Erythroblast (primary cell): ENCODE measurements at regions not wholly inside any gene's neighbourhood (a gene's known extent, or its start where the extent isn't known, plus 50 kb on each side); places are given as distances from the start of the nearest gene placed in this dataset.

Source experiments
- GATA1 ChIP-seq: IDR thresholded peaks from 2 replicates; pipeline ENCODE4 v1.6.1; 2011; ENCODE audit warnings: low read depth, mild to moderate bottlenecking, control low read depth, low read length, moderate library complexity
- POLR2A ChIP-seq: IDR thresholded peaks from 2 replicates; pipeline ENCODE4 v1.6.1; 2011; ENCODE audit warnings: mild to moderate bottlenecking, low read length

- TF ChIP-seq POLR2A (no peak), GATA1 (no peak)
These were observed 303.3 kb downstream of the DOCK8 start for GRCh38 chr9:517993-518392.
